Activated T-cell treated with anti-CD3 and anti-CD28 coated beads, Interleukin-2, amount 50 U/mL, for 24 hours (primary cell): ENCODE measurements at regions not wholly inside any gene's neighbourhood (a gene's known extent, or its start where the extent isn't known, plus 50 kb on each side); places are given as distances from the start of the nearest gene placed in this dataset.
"Not testable (repeated sequence)": the region's sequence is repeated elsewhere in the genome, so short reads cannot be mapped to it uniquely, and the experiment has no call there.

Experiments
- DNase-seq: peaks from one replicate; pipeline ENCODE4 v3.0.0-alpha.2; 2020
- H3K27ac Mint-ChIP-seq: 2 replicates; pipeline ENCODE4 v1.8.0; 2020; ENCODE audit warnings: mild to moderate bottlenecking, mixed read lengths
- H3K27me3 Mint-ChIP-seq: 2 replicates; pipeline ENCODE4 v1.8.0; 2020; ENCODE audit warnings: mixed read lengths
- H3K36me3 Mint-ChIP-seq: 2 replicates; pipeline ENCODE4 v1.8.0; 2020; ENCODE audit warnings: low read depth, mixed read lengths
- H3K4me1 Mint-ChIP-seq: 2 replicates; pipeline ENCODE4 v1.8.0; 2020; ENCODE audit warnings: low read depth, mixed read lengths
- H3K4me3 Mint-ChIP-seq: 2 replicates; pipeline ENCODE4 v1.8.0; 2020; ENCODE audit warnings: mild to moderate bottlenecking, moderate library complexity, mixed read lengths
- H3K9me3 Mint-ChIP-seq: 2 replicates; pipeline ENCODE4 v1.8.0; 2020; ENCODE audit warnings: mixed read lengths

DNA sequence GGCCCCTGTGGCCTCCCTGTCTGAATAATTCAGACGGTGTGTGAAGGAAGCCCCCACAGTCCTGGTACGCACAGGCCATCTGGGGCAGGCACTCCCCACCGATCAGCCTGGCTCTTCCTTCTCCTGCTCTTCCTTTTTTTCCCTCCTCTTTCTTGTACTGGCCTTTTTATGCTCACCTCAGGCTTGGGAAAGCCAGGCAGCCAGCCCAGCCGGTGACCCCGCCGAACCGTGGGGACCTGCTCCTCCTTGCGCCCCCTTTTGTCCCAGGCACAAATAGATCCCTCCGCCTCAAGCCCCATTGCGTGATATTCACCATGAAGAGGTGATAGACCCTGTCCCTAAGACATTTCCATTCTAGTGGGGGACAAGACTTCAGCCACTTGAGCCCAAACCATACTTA is 80.2 kb upstream of the BRD7 start:
- H3K36me3 Mint-ChIP-seq: no peaks in the 10 kb centered on the region
- no peak overlapping the region for H3K4me3 Mint-ChIP-seq
- H3K27ac Mint-ChIP-seq: no peak overlapping the region
- no peak for DNase-seq
- H3K9me3 Mint-ChIP-seq: no peaks in the 10 kb centered on the region
- peaks cover 4% of the 10 kb centered on the region for H3K4me1 Mint-ChIP-seq
- no peaks in the 10 kb centered on the region for H3K27me3 Mint-ChIP-seq

DNA sequence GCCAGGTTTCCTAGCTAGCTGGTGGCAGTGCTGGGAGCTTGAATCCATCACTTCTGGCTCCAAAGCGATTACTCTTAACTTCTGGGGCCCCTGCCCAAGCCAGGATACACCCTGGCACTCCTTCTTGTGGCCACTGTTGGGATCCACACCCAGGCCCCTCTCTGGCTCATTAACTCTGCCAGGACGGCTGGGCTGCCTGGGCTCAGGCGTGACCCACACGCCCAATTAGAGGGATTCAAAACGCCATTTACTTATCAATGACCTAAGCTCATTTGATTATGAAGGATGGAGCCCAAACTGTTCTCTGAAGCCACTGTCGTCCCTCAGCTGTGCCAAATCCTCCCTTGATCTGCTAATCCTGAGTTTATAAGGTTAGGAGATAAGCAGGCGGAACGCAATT is 79.7 kb upstream of the BRD7 start:
- Mint-ChIP-seq H3K4me1 (peaks cover 4% of the 10 kb centered on the region), H3K27me3 (no peaks in the 10 kb centered on the region), H3K4me3 (no peak overlapping the region), H3K36me3 (no peaks in the 10 kb centered on the region), H3K27ac (no peak overlapping the region), H3K9me3 (no peaks in the 10 kb centered on the region)
- DNase-seq: no peak

DNA sequence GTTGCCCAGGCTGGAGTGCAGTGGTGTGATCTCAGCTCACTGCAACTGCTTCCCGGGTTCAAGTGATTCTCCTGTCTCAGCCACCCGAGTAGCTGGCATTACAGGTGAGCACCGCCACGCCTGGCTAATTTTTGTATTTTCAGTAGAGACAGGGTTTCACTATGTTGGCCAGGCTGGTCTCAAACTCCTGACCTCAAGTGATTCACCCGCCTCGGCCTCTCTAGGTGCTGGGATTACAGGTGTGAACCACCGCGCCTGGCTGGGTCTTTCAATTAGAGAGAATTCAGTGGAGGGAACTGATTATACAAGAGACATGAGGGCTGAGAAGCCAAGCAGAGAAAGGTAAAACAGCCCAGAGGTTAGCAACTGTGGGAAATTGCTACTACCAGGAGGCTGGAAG is 78.6 kb upstream of the BRD7 start:
- H3K36me3 Mint-ChIP-seq, H3K4me1 Mint-ChIP-seq, H3K27me3 Mint-ChIP-seq, H3K4me3 Mint-ChIP-seq, H3K9me3 Mint-ChIP-seq, DNase-seq, H3K27ac Mint-ChIP-seq: not testable (repeated sequence)

DNA sequence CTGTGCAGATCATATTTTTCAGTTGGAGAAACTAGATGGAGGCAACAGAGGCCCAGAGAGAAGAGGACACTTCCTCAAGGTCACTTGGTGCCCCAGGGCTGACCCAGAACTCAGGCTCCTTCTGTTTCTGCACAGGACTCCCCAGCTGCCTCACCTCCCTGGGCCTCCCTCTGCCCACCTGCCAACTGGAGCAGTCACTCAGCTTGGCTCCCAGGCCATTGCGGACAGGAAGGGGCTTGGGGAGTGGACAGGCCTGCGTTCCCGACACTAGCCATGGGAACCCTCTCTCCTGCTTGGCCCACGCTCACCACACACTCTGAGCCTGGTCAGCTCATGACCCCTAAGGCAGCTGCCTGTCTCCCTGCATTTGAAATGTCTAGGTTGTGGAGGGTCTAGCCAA is 78.1 kb upstream of the BRD7 start:
- H3K27ac Mint-ChIP-seq: no peak overlapping the region
- peaks cover 3% of the 10 kb centered on the region for H3K9me3 Mint-ChIP-seq
- H3K4me3 Mint-ChIP-seq: no peak overlapping the region
- H3K4me1 Mint-ChIP-seq: peaks cover 4% of the 10 kb centered on the region
- DNase-seq: no peak
- H3K27me3 Mint-ChIP-seq: no peaks in the 10 kb centered on the region
- no peaks in the 10 kb centered on the region for H3K36me3 Mint-ChIP-seq

DNA sequence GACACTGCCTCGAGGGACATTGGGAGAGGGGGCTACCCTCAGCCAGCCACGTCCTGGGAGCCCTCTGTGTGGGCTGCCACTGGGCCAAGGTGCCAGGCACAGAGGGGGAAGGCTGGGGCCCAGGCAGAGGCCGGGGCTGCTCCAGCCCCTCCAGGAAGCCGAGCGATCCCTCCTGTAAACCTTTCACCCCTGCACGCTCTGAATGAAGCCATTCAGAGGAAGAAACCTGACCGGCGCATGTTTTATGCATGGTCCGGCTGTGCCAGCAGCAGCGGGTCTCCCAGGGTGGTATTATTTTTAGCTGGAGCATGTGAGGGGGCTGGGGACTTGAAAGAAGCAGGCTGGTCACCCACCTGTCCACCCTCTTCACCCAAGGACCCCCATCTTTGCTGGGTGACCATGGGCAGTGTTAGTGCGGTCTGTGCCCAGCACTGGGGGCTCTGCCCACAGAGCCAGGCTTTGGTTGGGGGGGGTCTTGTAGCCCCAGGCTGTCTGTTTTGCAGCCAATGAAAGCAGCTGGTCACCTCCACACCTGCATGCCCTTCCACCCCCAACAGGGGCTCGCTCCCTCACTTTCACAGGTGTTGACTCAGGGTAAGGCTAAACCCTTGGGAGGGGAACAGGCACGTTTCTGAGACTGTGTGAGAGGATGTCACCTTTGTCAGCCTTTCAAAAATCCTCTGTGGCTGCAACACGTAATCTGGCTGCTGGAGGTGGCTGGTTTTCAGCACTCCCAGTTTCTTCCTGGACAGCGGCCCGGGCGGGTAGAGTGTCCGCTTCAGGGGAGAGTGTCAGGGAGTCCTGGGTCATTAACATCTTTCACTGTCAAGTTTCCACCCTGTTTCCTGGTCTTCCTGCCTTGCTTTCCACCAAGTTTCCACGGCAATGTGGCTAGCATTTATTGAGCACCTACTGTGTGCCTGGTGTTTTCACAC is 77.1 kb upstream of the BRD7 start:
- peaks cover 3% of the 10 kb centered on the region for H3K9me3 Mint-ChIP-seq
- H3K36me3 Mint-ChIP-seq: no peaks in the 10 kb centered on the region
- H3K4me3 Mint-ChIP-seq: no peak overlapping the region
- no peaks in the 10 kb centered on the region for H3K27me3 Mint-ChIP-seq
- no peak overlapping the region for H3K27ac Mint-ChIP-seq
- peaks cover 4% of the 10 kb centered on the region for H3K4me1 Mint-ChIP-seq
- DNase-seq: no peak

DNA sequence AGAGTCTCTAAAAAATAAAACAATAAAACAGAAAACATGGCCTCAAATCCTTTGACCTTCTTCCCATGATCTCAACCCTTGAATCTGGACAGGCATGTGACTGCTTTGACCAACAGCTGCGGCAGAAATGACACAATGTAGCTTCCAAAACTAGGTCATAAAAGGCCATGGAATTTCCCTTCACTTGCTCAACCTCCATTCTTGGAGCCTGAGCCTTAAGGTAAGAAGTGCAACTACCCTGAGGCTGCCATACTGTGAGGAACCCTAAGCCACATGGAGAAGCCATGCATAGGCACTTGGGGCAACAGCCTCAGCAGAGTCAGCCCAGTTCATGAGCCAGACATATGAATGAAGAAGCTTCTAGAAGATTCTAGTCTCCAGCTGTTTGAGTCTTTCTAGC is 75.7 kb upstream of the BRD7 start:
- no peaks in the 10 kb centered on the region for H3K27me3 Mint-ChIP-seq
- H3K9me3 Mint-ChIP-seq: peaks cover 16% of the 10 kb centered on the region
- no peak overlapping the region for H3K4me3 Mint-ChIP-seq
- H3K4me1 Mint-ChIP-seq: peaks cover 4% of the 10 kb centered on the region
- no peaks in the 10 kb centered on the region for H3K36me3 Mint-ChIP-seq
- no peak overlapping the region for H3K27ac Mint-ChIP-seq
- no peak for DNase-seq

DNA sequence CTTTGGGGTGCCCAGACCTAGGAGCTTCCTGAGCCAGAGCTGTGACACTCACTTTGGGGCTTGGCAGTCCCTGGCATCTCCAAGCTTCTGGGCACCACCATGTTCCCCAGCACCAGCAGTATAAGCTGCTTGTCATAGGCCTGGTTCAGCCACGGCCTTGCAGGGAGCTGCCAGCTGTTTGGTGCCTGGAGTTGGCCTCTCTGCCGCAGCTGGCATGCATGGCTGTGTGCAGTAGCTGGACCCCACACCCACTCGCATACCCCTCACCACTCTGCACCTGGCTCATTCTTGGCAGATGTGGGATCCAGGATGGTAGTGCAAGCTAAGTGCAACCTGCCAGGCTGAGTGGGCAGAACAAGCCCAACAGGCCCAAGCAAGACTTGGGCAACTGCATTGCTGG is 73.4 kb upstream of the BRD7 start:
- peaks cover 4% of the 10 kb centered on the region for H3K4me1 Mint-ChIP-seq
- no peak for DNase-seq
- H3K4me3 Mint-ChIP-seq: no peak overlapping the region
- no peaks in the 10 kb centered on the region for H3K27me3 Mint-ChIP-seq
- H3K36me3 Mint-ChIP-seq: peaks cover 2% of the 10 kb centered on the region
- no peak overlapping the region for H3K27ac Mint-ChIP-seq
- H3K9me3 Mint-ChIP-seq: peaks cover 27% of the 10 kb centered on the region

DNA sequence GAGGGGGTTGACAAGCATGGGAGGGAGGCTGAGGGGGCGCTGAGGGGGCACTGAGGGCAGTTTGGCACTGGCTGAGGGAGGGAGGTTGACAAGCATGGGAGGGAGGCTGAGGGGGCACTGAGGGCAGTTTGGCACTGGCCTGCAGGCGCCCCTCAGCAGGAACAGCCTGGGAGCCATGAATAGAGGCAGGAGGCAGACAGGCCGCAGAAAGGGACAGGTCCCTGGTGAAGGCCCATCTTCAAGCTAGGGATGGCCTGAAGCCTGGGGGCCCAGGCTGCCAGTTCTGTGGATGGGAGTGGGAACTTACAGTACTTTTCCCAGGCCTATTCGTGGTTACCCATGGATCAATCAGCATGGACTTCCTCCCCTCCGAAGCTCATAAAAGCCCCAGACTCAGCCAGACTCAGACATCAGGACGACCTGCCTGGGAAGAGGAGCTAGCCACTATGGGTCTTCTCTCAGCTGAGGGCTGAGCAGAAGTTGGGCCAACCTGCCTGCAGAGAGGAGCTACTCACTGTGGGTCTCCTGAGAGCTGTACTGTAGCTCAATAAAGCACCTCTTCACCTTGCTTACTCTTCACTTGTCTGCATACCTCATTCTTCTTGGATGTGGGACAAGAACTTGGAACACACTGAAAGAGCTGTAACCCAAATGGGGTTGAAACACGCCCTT is 72.8 kb upstream of the BRD7 start:
- peaks cover 2% of the 10 kb centered on the region for H3K36me3 Mint-ChIP-seq
- peaks cover 4% of the 10 kb centered on the region for H3K4me1 Mint-ChIP-seq
- H3K9me3 Mint-ChIP-seq: peaks cover 27% of the 10 kb centered on the region
- no peak overlapping the region for H3K27ac Mint-ChIP-seq
- no peak overlapping the region for H3K4me3 Mint-ChIP-seq
- DNase-seq: no peak
- no peaks in the 10 kb centered on the region for H3K27me3 Mint-ChIP-seq

DNA sequence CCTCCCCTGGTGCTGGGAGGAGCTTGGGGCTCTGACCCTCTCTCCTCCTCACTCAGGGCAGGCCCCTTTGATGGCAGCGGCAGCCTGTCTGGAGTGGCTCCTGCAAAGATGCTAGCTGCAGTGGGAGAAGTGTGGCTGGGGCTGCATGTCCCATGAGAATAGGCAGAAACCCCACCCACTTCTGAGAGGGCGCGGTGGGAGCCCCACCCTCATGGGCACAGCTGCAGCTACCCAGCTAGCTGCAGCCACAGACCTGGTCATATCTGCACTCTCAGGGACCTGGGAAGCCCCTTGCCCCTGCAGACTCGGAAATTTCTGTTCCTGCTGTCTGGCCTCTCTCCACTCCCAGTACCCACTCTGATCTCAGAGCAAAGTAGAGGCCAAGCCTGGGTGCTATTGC is 72.2 kb upstream of the BRD7 start:
- Mint-ChIP-seq H3K27ac (no peak overlapping the region), H3K9me3 (peaks cover 27% of the 10 kb centered on the region), H3K27me3 (no peaks in the 10 kb centered on the region), H3K4me1 (peaks cover 4% of the 10 kb centered on the region), H3K4me3 (no peak overlapping the region), H3K36me3 (peaks cover 2% of the 10 kb centered on the region)
- DNase-seq: no peak

DNA sequence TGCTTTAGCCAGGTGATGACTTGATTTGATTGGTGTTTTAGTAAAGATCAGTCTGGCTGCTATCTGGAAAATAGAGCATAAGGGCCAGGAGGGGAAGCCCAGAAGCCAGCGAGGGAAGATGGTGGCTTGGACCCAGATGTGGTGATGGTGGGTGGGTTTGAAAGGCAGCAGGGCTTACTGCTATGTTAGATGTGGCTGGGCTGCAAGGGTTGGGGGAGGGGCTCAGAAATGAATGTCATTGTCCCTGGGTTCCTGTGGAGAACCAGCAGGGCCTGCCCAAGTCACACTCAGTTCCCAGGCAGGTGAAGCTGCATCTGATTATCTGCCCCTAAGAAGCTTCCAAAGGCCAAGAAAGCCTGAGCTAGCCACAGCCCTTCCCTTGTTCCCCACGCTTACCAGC is 71.7 kb upstream of the BRD7 start:
- no peaks in the 10 kb centered on the region for H3K27me3 Mint-ChIP-seq
- peaks cover 4% of the 10 kb centered on the region for H3K4me1 Mint-ChIP-seq
- H3K36me3 Mint-ChIP-seq: peaks cover 2% of the 10 kb centered on the region
- no peak overlapping the region for H3K27ac Mint-ChIP-seq
- no peak for DNase-seq
- no peak overlapping the region for H3K4me3 Mint-ChIP-seq
- H3K9me3 Mint-ChIP-seq: peaks cover 27% of the 10 kb centered on the region

DNA sequence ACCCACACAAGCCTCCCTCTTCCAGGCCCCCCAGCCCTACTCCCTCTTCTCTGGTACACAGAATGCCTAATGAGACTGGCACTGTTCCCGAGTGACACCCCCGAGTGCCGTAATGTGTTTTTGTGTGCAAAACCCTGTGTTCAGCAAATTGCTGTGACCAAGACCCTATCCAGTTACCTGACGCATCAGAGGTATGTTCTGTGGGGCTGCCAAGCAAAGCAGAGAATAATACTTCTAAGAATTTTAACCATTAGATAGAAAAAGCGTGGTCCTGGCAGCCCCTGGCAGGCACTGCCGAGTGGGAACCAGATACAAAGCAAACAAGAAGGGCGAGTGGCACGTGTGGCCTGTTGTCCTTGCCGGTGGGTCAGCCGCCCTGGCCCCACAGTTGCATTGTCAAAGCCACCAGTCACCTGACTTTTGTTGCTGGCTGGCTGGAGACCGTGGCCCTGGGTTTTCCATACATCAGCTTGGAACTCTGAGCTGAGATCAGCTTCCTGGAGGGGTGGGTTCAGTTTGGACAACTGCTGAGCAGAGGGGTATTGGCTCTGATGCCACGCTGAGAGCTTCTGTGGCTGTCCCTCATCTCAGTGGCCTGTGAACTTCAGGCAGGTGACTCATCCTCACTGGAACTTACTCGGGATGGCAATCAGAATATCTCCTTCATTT is 69.1 kb upstream of the BRD7 start:
- no peak for DNase-seq
- Mint-ChIP-seq H3K4me3 (no peak overlapping the region), H3K27me3 (peaks cover 10% of the 10 kb centered on the region), H3K9me3 (peaks cover 27% of the 10 kb centered on the region), H3K27ac (no peak overlapping the region), H3K4me1 (no peaks in the 10 kb centered on the region), H3K36me3 (peaks cover 2% of the 10 kb centered on the region)

DNA sequence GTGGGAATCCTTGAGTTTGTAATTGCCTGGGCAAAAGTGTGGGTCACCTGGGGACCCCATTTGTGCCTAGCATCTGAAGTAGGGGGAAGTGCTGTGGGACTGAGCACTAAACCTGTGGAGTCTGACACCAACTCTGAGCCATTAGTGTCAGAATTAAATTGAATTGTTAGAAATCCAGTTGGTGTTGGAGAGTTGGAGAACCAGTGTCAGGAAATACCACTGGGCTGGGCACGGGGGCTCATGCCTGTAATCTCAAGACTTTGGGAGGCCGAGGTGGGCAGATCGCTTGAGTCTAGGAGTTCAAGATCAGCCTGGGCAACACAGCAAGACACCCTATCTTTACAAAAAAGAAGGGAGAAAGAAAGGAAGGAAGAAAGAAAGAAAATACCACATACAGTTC is 67.5 kb upstream of the BRD7 start:
- no peaks in the 10 kb centered on the region for H3K4me1 Mint-ChIP-seq
- peaks cover 2% of the 10 kb centered on the region for H3K36me3 Mint-ChIP-seq
- H3K27me3 Mint-ChIP-seq: peaks cover 12% of the 10 kb centered on the region
- DNase-seq: no peak
- H3K27ac Mint-ChIP-seq: no peak overlapping the region
- H3K4me3 Mint-ChIP-seq: no peak overlapping the region
- H3K9me3 Mint-ChIP-seq: peaks cover 24% of the 10 kb centered on the region

DNA sequence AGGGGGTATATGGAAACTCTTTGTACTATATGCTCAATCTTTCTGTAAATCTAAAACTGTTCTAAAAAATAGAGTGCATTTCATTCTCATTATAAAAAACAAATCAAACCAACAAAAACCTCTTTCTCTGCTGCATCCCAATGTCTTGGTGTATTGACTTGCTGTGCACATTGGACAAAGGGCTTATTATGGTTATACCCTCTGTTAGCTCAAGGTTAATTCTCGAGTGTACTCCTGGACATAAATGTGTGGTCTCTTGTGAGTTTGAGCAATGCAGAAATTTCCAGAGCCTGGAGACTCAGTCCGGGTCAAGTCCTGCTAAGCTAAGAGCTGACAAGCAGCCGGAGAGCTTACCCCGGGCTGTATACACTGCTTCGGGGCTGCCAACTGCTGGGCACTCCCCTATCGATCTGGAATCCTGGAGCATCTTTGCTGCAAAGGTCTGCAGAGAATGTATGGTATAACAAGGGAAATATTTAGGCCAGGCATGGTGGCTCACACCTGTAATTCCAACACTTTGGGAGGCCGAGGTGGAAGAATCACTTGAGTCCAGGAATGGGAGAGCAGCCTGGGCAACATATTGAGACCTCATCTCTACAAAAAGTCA is 66.2 kb upstream of the BRD7 start:
- Mint-ChIP-seq H3K4me1 (no peaks in the 10 kb centered on the region), H3K36me3 (peaks cover 2% of the 10 kb centered on the region), H3K27ac (no peak overlapping the region), H3K9me3 (peaks cover 15% of the 10 kb centered on the region), H3K27me3 (peaks cover 12% of the 10 kb centered on the region), H3K4me3 (no peak overlapping the region)
- no peak for DNase-seq

DNA sequence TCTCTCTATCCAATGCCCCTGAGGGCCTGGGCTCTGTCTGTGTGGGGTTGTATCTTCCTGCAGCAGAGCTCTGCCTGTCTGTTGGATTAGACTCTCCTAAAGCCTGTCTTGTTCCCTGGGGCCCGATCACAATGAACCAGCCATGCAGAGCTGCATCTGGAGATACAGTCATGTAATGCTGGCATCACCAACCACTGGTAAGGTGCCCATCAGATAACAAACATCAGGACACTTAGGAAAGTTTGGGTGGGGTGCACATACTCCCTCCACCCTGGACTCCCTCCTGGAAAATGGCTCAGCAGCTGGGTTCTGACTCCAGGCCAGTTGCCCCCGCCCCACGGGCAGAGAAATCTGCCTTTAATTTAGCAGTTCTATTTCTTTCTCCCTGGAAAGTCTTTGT is 61.3 kb upstream of the BRD7 start:
- Mint-ChIP-seq H3K27me3 (peaks cover 12% of the 10 kb centered on the region), H3K4me1 (no peaks in the 10 kb centered on the region), H3K4me3 (no peak overlapping the region), H3K27ac (no peak overlapping the region), H3K36me3 (no peaks in the 10 kb centered on the region), H3K9me3 (no peaks in the 10 kb centered on the region)
- no peak for DNase-seq
